Endodermal cell (in vitro differentiated cells): ENCODE measurements at regions not wholly inside any gene's neighbourhood (a gene's known extent, or its start where the extent isn't known, plus 50 kb on each side); places are given as distances from the start of the nearest gene placed in this dataset.

ENCODE experiments used
- DNase-seq: peaks from one replicate; pipeline ENCODE4 v3.0.0-alpha.2; 2017
- H3K27ac ChIP-seq: 2 replicates; pipeline ENCODE4 v1.5.1; 2013; ENCODE audit warnings: mild to moderate bottlenecking, low read depth, low read length, moderate library complexity
- H3K27me3 ChIP-seq: 2 replicates; pipeline ENCODE4 v1.6.1; 2013; ENCODE audit warnings: mild to moderate bottlenecking, low read length, moderate library complexity; ENCODE audit not compliant: insufficient read depth, control insufficient read depth, poor library complexity, severe bottlenecking
- H3K36me3 ChIP-seq: 2 replicates; pipeline ENCODE4 v1.7.0; 2013; ENCODE audit warnings: mild to moderate bottlenecking, low read length, moderate library complexity; ENCODE audit not compliant: control insufficient read depth, insufficient read depth
- H3K4me1 ChIP-seq: one replicate; pipeline ENCODE4 v1.7.0; 2013; ENCODE audit warnings: low read length; ENCODE audit not compliant: control insufficient read depth, insufficient read depth
- H3K4me3 ChIP-seq: 2 replicates; pipeline ENCODE4 v1.5.1; 2013; ENCODE audit warnings: mild to moderate bottlenecking, low read length, moderate library complexity
- H3K9ac ChIP-seq: 2 replicates; pipeline ENCODE4 v1.6.1; 2013; ENCODE audit warnings: mild to moderate bottlenecking, low read length, moderate library complexity; ENCODE audit not compliant: poor library complexity, severe bottlenecking; ENCODE audit errors: extremely low read depth
- H3K9me3 ChIP-seq: 2 replicates; pipeline ENCODE4 v1.6.1; 2013; ENCODE audit warnings: mild to moderate bottlenecking, low read length, moderate library complexity; ENCODE audit not compliant: control insufficient read depth
- H3K27ac Mint-ChIP-seq: 2 replicates; pipeline ENCODE4 v1.8.0; 2020; ENCODE audit warnings: mixed read lengths
- H3K27me3 Mint-ChIP-seq: 2 replicates; pipeline ENCODE4 v1.8.0; 2021; ENCODE audit warnings: mild to moderate bottlenecking, mixed read lengths; ENCODE audit not compliant: insufficient read depth
- H3K36me3 Mint-ChIP-seq: 2 replicates; pipeline ENCODE4 v1.8.0; 2020; ENCODE audit warnings: low read depth, mixed read lengths
- H3K4me1 Mint-ChIP-seq: 2 replicates; pipeline ENCODE4 v1.8.0; 2020; ENCODE audit warnings: mixed read lengths
- H3K4me3 Mint-ChIP-seq: 2 replicates; pipeline ENCODE4 v1.8.0; 2020; ENCODE audit warnings: mild to moderate bottlenecking, moderate library complexity, mixed read lengths
- H3K9me3 Mint-ChIP-seq: 2 replicates; pipeline ENCODE4 v1.8.0; 2020; ENCODE audit warnings: mild to moderate bottlenecking, mixed read lengths
- WGBS, 2 experiments: methylation state at CpG; one replicate each; pipeline versions ENCODE4 v1.1.5 to v1.1.7; 2013; ENCODE audit warnings: missing lambda C conversion rate in 2 of 2, mixed read lengths in 1 of 2; ENCODE audit not compliant: insufficient coverage in 1 of 2, insufficient read length in 1 of 2; 5-methylcytosine and 5-hydroxymethylcytosine counted together
- TF ChIP-seq, protein P1 (sequence below): fragments of 200-600 bp; sonication (generic); conservative IDR thresholded peaks from 2 replicates; pipeline ENCODE4 v1.5.0; 2021; ENCODE audit warnings: antibody characterized with exemption, mild to moderate bottlenecking

DNA sequence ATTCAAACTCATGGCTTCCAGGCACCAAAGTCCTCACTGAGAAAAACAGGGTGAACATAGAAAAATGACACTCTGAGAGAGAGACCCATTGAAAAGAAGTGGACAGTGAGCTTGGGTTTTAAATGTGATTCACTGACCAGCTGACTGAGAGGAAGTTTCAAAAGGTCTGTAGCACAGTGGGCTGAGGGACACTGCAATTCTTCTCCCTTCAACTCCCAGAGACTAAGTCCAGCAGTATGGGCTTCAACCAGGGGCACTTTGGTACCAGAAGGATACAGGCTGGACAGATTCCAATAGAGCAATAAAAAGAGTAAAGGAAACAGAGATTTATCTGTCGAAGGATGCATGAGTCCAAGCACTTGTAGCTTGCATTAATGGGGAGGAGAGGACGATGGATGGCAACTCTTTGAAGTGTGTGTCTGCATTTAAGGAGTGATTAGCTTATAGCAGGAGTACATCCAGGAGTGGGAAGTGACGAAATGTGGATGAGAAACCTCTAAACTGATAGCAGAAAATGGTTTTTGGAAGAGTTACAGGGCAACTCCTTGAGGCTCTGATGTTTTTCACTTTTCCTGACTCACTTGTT lies 117.0 kb upstream of the ANKRD55 start:
- Histone ChIP-seq H3K4me3 (no peak overlapping the region), H3K9ac (no peak overlapping the region), H3K27me3 (no peaks in the 10 kb centered on the region), H3K36me3 (no peaks in the 10 kb centered on the region), H3K9me3 (no peaks in the 10 kb centered on the region), H3K27ac (no peak overlapping the region), H3K4me1 (no peaks in the 10 kb centered on the region)
- no peak for DNase-seq
- H3K27me3 Mint-ChIP-seq: no peaks in the 10 kb centered on the region
- no peaks in the 10 kb centered on the region for H3K36me3 Mint-ChIP-seq
- H3K9me3 Mint-ChIP-seq: peaks cover 3% of the 10 kb centered on the region
- TF ChIP-seq, protein P1, sequence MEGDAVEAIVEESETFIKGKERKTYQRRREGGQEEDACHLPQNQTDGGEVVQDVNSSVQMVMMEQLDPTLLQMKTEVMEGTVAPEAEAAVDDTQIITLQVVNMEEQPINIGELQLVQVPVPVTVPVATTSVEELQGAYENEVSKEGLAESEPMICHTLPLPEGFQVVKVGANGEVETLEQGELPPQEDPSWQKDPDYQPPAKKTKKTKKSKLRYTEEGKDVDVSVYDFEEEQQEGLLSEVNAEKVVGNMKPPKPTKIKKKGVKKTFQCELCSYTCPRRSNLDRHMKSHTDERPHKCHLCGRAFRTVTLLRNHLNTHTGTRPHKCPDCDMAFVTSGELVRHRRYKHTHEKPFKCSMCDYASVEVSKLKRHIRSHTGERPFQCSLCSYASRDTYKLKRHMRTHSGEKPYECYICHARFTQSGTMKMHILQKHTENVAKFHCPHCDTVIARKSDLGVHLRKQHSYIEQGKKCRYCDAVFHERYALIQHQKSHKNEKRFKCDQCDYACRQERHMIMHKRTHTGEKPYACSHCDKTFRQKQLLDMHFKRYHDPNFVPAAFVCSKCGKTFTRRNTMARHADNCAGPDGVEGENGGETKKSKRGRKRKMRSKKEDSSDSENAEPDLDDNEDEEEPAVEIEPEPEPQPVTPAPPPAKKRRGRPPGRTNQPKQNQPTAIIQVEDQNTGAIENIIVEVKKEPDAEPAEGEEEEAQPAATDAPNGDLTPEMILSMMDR: no peak
- WGBS, 2 experiments: 87 to 96% methylated on average over 3 of the region's 3 CpGs
- H3K27ac Mint-ChIP-seq: no peak overlapping the region
- H3K4me3 Mint-ChIP-seq: no peak overlapping the region
- no peaks in the 10 kb centered on the region for H3K4me1 Mint-ChIP-seq

DNA sequence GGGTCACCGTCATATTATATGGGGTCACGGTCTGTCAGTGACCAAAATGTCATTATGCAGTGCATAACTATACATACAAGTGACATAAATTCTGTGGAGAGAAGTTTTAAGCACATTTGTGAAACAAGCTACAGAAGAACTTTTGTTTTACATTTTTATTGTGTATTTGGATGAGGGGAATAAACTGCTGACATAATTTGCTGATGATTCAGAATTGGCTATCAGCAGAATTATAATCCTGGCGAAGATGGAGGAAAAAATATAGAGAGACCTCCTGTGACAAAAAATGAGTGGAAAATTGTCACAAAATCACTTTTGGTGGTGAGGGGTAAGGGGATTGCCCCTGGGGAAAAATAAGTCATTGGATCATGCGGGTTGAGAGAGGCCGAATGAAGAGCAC lies 116.3 kb upstream of the ANKRD55 start:
- H3K27ac Mint-ChIP-seq: no peak overlapping the region
- H3K27ac ChIP-seq: no peak overlapping the region
- peaks cover 3% of the 10 kb centered on the region for H3K9me3 Mint-ChIP-seq
- no peaks in the 10 kb centered on the region for H3K4me1 Mint-ChIP-seq
- no peaks in the 10 kb centered on the region for H3K27me3 ChIP-seq
- H3K4me1 ChIP-seq: no peaks in the 10 kb centered on the region
- no peaks in the 10 kb centered on the region for H3K36me3 Mint-ChIP-seq
- 93 to 100% methylated on average over 1 to 5 of the region's 5 CpGs for WGBS, 2 experiments
- no peaks in the 10 kb centered on the region for H3K36me3 ChIP-seq
- no peaks in the 10 kb centered on the region for H3K27me3 Mint-ChIP-seq
- no peak for DNase-seq
- no peak overlapping the region for H3K4me3 Mint-ChIP-seq
- TF ChIP-seq, protein P1: no peak
- H3K9me3 ChIP-seq: no peaks in the 10 kb centered on the region
- H3K4me3 ChIP-seq: no peak overlapping the region
- H3K9ac ChIP-seq: no peak overlapping the region

- no peaks in the 10 kb centered on the region for H3K4me1 Mint-ChIP-seq
- Histone ChIP-seq H3K27ac (no peak overlapping the region), H3K9me3 (no peaks in the 10 kb centered on the region), H3K27me3 (no peaks in the 10 kb centered on the region), H3K4me1 (no peaks in the 10 kb centered on the region), H3K9ac (no peak overlapping the region), H3K4me3 (no peak overlapping the region), H3K36me3 (no peaks in the 10 kb centered on the region)
- peaks cover 3% of the 10 kb centered on the region for H3K9me3 Mint-ChIP-seq
- H3K27ac Mint-ChIP-seq: no peak overlapping the region
- WGBS, 2 experiments: 82% methylated on average over 2 of the region's 2 CpGs; no CpG with 5 or more reads in 1 of the 2 experiments
- H3K4me3 Mint-ChIP-seq: no peak overlapping the region
- no peaks in the 10 kb centered on the region for H3K36me3 Mint-ChIP-seq
- no peaks in the 10 kb centered on the region for H3K27me3 Mint-ChIP-seq
- no peak for DNase-seq
- TF ChIP-seq, protein P1: no peak
Measured at GRCh38 chr5:56346741-56347535, 113.8 kb upstream of the ANKRD55 start.
